GM10266 (cell line): ENCODE measurements at regions not wholly inside any gene's neighbourhood (a gene's known extent, or its start where the extent isn't known, plus 50 kb on each side); places are given as distances from the start of the nearest gene placed in this dataset.
"Not testable (repeated sequence)": the region's sequence is repeated elsewhere in the genome, so short reads cannot be mapped to it uniquely, and the experiment has no call there.

Source experiments
- DNase-seq: peaks from one replicate; pipeline ENCODE4 v3.0.0; 2012; ENCODE audit errors: extremely low spot score
- TF ChIP-seq, protein P1 (sequence below): IDR thresholded peaks from 2 replicates; pipeline ENCODE4 v1.5.1; 2012; ENCODE audit warnings: mild to moderate bottlenecking, low read depth; ENCODE audit not compliant: control insufficient read depth, insufficient read depth; ENCODE audit errors: missing control alignments

DNA sequence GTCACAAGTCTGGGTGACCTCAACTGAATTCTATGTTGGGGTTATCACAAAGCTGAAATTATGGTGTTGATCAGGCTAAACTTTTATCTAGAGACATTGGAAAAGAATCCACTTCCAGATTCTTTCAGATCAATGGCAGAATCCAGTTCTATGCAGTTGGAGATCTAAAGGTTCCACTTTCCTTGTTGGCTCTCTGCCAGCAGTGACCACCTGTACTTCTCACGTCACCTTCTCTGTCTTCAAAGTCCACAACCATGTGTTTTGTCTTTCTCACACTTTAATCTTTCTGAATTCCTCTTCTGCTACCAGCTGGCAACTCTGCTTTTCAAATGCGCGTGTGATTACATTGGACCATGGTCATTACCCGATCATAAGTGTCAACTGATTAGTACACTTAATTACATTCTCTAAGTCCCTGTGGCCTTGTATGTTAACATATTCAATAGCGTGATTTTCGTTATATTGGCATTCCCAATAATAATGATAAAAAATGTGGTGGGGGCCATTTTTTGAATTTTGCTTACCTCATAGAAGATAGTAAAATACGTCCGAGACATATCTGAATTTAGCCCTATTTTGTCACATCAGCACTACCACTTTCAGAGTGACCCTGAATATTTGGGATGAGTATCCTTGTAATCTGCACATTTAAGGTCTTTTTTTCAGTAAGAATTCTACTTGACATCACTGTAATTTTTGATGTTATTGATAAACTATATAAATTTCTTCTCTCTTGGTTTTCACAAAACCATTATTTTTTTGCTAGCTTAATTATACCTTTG, 73.7 kb upstream of the PRDM9 start:
- TF ChIP-seq, protein P1, sequence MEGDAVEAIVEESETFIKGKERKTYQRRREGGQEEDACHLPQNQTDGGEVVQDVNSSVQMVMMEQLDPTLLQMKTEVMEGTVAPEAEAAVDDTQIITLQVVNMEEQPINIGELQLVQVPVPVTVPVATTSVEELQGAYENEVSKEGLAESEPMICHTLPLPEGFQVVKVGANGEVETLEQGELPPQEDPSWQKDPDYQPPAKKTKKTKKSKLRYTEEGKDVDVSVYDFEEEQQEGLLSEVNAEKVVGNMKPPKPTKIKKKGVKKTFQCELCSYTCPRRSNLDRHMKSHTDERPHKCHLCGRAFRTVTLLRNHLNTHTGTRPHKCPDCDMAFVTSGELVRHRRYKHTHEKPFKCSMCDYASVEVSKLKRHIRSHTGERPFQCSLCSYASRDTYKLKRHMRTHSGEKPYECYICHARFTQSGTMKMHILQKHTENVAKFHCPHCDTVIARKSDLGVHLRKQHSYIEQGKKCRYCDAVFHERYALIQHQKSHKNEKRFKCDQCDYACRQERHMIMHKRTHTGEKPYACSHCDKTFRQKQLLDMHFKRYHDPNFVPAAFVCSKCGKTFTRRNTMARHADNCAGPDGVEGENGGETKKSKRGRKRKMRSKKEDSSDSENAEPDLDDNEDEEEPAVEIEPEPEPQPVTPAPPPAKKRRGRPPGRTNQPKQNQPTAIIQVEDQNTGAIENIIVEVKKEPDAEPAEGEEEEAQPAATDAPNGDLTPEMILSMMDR: no peak
- no peak for DNase-seq

DNA sequence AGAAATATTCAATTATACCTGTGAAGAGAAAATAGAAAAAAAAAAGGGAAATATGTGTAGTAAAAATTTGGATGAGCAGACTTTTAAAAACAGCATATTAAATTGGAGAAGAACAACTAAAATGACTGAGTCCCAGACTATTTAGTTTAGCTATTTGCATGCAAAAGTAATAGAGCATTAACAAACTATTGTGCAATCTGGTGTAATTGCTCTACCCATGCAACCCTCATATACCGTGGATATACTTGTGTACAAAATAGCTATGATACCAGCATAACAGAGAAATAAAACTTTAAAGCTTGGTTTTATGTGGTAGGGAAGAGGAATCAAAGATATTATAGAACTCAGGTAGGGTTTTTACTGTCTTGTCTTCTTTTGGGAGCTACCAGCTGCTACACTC, 78.7 kb upstream of the PRDM9 start:
- TF ChIP-seq, protein P1: no peak
- DNase-seq: no peak

DNA sequence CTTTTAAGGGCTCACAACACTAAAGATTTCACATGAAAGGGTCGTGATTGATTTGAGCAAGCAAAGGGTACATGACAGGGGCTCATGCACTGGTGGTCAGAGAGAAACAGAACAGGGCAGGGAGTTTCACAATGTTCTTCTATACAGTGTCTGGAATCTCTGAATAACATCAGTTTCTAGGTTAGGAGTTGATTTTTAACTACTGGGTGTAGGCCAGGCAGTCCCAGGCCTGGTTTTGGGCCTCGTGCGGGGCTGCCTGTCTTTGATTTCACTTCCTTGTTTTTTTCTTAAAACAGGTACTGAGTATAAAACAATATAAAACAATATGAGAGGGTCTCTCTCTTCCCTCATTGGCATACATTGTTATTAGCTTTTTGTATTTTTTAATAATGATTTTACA, 87.2 kb upstream of the PRDM9 start:
- not testable (repeated sequence) for DNase-seq

DNA sequence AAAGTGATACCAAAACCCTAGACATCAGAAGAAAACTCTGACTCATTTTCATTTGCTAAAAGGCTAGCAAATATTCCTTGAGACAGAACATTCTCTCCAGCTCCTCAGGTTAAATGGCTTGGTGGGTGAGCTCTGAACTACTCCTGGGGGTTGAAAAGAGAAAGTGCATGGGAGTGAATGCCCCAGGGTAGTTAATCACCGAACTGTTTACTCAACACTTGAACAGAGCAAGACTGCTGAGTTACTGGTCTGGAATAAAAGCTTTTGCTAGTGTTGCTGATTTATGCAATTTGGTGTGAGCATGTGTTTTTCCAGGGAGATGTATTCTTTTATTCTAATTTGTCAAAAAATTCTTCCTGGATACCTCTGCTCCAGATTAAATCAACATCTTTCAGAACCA, 88.3 kb upstream of the PRDM9 start:
- no peak for DNase-seq
- TF ChIP-seq, protein P1: no peak

DNA sequence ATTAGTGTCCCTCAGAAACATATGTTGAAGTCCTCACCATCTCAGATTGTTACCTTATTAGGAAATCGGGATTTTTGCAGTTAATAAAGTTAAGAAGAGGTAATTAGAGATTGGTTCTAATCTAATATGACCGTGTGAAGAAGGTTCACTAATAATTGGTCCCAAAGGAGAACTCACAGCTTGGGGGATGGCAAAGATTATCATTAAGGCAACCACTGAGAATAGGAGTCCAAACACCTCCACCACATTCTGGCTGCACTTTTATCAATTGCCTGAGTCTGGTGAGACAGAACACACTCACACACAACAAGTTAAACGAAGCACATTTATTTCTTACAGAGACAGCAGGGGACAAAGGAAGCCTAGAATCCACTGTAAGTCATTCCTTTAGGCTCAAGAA, 94.9 kb upstream of the PRDM9 start:
- TF ChIP-seq, protein P1: no peak
- no peak for DNase-seq

DNA sequence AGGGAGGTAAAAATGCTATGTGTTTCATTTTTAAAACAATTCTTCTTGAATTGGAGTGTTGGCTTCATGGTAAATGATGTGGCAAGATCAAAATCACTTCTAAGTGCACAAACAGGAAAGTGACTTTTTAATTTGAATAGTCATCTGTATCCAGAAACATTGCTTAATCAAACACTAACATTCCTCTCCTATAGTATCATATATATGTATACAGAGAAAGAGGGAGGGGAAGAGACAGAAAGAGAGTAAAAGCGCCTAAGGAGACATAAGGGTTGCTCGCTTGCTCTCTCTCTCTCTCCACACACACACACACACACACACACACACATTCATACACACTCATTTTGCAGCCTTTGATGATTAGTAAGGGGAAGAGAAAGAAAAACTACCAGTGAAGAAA, 95.4 kb upstream of the PRDM9 start:
- TF ChIP-seq, protein P1: no peak
- no peak for DNase-seq

DNA sequence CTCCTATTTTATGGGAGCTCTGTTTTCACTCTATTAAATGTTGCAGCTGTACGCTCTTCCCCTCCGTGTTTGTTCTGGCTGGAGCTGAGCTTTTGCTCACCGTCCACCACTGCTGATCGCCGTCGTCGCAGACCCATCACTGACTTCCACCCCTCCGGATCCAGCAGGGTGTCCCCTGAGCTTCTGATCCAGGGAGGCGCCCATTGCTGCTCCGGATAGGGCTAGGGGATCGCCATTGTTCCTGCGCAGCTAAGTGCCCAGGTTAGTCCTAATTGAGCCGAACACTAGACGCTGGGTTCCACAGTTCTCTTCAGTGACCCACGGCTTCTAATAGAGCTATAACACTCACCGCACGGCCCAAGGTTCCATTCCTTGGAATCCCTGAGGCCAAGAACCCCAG, 96.2 kb upstream of the PRDM9 start:
- TF ChIP-seq, protein P1: no peak
- DNase-seq: no peak

DNA sequence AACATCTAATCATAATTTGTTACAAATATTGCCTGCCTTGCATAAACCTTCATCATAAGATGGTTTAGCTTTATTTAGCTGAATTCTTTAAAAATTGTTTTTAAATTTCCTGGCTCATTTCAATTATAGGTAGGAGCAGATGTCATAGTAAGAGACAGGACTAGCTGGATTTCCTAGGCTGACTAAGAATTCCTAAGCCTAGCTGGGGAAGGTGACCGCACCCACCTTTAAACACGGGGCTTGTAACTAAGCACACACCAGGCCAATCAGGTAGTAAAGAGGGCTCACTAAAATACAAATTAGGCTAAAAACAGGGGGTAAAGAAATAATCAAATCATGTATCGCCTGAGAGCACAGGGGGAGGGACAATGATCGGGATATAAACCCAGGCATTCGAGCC, 96.6 kb upstream of the PRDM9 start:
- DNase-seq: not testable (repeated sequence)
